Suppressor macrophage (primary cell): ENCODE measurements at regions not wholly inside any gene's neighbourhood (a gene's known extent, or its start where the extent isn't known, plus 50 kb on each side); places are given as distances from the start of the nearest gene placed in this dataset.

ENCODE experiments used
- DNase-seq, 4 experiments: peaks; one replicate each; pipeline ENCODE4 v3.0.0-alpha.2; 2020 to 2022

DNA sequence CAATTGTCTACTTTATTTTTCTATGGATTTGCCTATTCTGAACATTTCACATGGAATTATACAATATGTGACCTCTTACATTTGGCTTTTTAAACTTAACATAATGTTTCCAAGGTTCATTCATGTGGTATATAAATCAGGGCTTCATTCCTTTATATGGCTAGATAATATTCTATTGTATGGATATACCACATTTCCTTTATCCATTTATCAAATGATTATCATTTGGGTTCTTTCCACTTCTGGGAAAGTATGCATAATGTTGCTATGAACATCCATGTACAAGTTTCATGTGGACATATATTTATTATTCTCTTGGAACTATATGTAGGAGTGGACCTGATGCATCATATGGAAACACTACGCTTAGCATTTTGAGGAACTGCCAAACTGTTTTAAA, 99.7 kb upstream of the NCKAP5 start:
- DNase-seq: no peak

DNA sequence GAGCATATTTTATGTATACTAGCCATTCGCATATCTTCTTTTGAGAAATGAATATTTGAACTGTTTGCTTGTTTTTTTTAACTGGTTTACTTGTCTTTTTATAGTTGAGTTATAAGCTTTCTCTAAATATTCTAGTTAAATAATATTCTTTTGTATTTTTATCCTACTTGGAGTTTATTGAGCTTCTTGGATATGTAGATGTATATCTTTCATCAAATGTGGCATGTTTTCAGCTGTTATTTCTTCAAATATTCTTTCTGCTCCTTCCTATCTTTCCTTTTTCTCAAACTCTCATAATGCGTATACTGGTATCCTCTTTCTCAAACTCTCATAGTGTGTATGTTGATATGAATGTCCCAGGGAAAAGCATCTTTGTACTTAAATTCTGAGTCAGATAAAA, 100.3 kb upstream of the NCKAP5 start:
- no peak for DNase-seq

DNA sequence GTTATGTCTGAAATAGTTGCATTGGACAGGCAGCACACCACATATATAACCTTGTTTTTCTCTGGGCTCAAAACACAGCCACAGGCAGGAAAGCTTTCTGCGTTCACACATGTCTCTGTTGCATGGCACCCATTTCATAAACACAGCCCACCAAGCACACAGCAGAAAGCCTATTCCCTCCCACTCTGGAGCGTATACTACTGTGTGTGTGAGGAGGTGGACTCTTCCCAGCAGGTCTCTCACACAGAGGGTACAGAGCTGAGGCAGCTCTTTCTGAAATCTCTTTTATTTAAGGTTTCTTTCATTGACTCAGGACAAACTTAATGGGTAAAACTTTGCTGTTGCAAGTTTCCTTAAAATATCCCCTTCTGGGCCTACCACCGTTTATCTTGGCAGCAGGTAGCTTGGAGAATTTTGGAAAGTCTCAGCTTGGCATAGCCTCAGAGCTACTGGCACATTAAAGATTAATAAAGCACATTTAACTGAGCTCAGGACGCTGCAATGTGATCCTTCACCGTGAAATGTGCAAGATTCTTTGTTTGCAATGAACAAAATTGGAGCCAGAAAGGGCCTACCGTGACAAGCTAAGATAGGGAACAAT, 105.1 kb upstream of the NCKAP5 start:
- no peak for DNase-seq

DNA sequence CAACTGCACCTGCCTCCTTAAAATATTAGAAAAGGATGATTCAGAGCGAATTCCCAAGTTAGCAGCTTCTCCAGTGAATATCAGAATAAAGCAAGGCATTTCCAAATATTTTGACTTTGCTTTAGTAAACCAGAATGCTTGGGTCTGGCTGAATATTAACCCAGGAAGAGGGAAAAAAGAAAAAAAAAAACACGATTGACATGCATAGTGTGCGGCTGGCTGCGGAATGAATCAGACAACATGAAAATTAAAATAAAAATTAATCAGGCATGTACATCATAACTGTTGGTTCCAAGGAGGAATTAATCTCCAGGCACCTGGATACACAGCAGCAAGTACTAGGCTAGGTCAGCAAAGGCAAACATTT, 105.8 kb upstream of the NCKAP5 start:
- no peak for DNase-seq

DNA sequence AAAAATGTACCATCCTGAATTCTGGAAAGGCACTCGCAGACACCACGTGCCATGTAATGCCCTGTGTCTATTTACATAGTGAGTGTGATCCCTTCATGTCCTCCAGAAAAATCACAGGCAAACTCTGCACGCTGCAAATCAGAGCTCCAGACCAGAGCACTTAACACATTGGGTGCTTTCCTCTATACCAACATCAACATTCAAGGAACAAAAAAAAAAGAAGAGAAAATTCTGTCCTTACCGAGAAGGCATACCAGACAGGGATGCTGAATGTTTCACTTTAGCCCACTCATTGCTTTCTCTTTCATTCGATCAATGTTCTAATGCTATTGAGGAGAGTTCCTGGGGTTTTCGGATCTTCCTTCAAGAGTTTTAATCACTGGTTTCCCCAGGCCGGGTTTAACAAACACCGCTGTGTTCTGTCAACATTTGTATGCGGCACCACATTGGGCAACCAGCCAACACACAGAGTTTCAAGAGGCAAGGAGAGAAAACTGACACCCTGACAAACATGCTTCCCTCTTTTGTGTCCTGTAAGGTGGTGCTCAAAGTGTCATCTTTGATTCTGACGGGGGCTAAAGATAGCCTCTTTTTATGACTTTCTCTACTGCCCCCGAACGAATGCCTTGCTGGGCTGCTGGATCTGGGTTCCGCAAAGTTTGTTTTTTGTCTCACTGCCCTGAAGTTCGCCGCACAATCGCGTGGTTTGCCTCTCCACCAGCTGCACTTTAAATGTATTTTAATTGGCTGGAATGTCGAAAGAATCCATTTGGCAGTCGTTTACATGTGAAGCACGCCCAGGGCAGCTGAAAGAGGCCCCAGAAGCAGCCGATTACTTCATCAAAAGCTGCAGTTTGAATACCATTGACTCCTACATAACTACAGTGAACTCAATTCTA, 106.4 kb upstream of the NCKAP5 start:
- no peak for DNase-seq

DNA sequence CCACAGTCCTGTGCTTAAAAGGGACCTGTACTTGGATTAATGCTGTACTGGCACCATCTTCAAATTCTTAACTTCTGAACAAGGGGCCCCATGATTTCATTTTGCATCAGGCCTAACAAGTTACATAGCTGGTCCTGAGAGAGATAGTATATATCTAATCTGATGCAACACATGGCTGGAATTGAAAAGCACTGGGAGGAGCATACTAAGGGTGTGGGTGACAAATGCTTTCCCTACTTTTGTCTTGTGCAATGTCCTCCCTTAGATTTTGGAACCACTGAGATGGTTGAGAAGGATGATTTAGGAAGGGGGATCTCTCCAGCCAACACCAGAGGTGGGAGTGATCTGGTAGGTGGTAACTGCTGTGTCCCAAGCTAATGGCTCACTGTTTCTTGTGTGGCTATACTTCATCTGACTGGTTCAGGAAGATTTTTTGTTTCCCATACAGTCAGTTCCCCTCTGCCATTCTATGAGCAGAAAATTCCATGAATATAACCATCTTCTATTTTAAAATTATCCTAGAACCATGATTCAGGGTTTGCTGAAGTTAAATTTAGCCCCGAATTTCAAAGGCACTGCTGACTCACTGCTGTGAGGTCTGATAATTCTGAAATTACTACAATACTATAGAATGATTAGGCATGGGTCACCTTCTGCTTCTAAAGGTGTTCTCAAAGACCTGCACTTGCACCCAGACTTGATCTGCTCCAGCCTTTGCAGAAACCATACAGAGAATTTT, 108.3 kb upstream of the NCKAP5 start:
- no peak for DNase-seq

DNA sequence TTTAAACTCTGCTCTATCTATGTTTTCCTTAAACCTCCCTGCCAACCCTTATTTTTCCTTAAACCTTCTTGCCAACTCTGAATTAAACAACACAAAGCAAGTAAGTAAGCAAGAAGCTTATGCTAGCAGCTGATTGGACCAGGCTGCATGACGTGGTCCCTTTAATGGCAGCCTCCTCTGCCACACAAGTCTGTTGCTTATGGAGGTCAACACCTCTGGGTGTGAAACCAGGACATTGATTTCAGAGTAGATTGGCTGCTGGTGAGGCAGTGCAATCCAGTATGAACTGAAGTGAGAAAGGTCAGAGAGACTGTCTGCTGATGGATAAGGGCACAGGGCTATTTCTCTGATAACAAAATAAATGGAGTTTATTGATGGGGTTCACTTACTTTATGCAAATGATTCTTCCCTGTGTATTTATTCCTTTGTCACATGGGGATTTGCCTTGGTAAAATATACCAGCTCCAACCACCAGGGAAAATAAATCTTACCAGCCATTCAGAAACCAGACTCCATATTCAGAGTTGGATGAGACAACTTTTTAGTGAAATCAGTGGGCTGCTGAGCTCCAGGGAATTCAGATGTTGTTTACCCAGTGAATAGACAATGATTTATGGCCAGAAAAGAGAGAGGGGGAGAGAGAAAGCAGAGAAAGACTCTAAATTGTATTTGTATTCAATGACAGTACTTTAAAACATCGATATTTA, 112.2 kb upstream of the NCKAP5 start:
- no peak for DNase-seq

DNA sequence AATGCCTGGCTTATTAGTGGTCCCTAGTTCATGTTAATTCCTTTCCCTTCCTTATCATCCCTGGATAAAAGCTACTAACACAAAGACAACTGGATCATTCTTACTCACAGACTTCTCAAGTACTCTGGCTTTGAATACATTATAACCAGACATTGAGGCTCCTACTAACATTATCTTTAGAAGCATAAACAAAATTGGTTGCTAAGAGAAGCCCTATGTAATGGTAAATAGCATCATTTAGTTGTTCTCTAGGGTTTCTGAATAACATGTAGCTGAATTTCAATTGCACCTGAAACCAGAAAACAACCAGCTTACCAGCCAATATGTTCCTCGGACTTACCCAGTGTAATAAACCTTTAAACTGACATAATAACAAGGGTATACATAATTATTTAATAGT, 114.1 kb upstream of the NCKAP5 start:
- DNase-seq: no peak

DNA sequence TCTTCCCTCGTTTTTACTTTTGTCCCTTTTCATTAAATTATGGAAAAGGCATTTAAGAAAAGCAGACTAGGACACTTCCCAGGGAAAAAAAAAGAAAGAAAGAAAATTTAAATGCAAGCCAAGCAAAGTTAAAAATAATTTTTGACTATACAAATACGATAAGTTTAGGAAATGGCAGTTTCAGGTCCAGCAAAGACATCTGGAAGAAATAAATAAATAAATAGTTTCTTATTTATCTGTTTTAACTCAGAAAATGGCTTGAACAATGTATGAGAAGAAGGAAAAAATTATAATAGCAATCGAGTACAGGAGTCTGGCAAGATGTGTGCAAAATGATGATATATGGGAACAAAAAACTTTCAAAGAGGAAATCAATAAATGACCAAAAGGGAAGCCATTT, 114.6 kb upstream of the NCKAP5 start:
- no peak for DNase-seq

DNA sequence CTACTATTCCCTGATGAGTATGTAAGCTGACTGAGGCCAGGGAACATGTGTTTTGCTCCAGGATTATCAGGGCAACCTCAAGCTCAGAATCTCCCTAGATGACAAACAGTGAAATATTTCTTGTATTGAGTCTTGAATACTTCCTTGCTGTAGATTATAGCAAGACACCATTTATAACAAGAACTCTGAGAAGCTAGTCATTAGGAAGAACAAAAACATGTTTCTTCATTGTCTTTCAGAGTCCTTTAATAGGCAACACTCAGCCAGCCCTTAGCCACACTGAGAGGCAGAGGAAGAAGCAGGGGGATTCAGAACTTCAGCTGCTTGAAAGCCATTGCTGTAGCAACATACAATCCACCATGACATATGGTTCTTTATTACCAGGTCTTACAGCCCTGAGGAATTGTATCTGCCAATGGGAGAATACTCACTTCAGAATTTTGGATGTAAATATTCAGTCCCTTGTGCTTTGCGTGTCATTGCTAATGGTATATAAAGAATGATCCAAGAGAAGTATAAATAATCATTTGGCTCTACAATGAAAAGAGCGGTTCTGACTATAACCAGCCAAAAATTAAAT, 117.5 kb upstream of the NCKAP5 start:
- DNase-seq: no peak

DNA sequence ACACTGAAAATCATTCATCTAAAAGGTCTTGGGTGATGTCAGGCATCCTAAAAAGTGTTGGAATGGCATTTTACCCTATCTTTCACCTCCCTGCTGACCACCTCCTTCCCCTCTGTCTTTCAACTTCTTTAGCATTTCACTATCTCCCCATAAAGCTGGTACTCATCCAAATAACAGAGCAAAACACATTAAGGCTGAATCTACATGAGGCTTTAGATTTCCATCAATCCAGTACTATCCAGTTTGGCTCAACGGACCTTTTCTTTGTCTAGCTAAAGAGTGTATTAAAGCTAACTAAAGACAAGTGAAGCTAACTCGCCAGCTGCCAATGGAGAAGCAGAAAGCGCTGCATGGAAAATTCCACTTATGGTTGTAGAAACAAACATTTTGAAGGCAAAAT, 122.5 kb upstream of the NCKAP5 start:
- no peak for DNase-seq

DNA sequence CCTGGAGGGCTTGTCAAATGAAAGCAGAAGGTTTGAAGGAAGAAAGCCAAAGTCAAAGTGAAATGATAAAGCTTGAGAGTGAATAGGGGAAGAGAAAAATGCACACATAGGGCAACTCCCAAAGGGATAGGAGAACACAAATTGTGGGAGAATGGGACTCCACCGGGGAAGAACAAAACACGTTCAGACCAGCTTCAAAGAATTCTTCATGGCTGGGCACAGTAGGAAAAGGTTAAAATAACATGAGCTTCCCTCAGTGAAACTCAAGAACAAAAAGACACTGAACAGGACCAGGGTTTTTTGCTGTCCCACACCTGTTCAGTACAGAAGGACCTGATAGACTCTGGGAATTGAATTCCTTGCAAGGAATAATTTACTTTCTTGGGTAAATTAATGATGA, 123.1 kb upstream of the NCKAP5 start:
- no peak for DNase-seq

DNA sequence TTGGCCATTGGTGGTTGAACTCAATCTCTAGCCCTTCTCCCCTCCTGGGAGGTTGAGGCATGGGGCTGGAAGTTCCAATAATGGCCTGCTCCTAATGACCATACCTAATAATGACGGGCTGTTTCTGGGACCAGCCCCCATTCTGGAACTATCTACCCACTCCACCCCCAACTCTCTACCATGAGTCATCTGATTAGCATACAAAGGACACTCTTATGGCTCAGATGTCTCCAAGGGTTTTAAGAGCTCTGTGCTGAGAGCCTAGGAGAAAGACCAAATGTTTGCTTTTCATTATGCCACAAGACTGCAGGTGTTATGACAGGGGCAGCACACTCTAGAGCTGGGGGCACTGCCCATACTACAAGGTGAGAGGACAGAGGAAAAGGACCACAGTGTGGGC, 137.0 kb upstream of the NCKAP5 start:
- DNase-seq: no peak

DNA sequence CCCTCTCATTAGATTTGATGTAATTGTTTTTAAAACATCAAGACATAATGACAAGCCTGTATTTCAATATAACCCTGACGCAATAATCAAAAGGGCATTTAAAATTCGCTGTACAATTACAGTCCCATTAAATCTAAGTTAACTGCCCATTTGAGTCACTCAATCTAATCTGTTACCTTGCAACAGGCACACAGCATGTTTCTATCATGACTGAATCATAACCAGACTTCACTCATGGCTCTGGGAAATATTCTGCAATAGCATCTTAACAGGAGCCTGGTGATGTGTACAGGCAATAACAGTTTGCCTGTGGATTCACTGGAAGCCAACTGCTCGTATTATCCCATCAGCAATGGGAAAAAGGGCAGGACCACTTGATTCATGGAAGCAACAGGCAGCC, 142.3 kb upstream of the NCKAP5 start:
- DNase-seq: no peak

DNA sequence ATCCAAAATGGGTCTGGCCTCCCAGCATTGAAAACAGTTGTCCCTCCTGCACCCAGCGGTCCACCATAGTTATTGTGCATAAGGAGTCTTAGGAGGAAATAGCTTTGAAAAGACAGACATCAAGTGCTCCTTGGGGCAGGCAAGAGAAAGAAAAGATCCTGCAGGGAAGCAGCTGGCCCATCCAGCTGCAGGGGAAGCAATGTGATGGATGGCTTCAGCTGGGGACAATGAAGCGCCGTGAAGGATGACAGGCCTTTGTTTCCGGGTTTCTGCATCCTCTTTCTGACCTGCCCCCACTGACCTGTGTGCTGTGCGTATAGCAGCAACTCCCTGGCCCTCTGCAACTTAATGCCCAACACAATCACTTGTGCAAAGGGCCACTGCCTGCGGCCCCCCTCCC, 142.9 kb upstream of the NCKAP5 start:
- DNase-seq: no peak

DNA sequence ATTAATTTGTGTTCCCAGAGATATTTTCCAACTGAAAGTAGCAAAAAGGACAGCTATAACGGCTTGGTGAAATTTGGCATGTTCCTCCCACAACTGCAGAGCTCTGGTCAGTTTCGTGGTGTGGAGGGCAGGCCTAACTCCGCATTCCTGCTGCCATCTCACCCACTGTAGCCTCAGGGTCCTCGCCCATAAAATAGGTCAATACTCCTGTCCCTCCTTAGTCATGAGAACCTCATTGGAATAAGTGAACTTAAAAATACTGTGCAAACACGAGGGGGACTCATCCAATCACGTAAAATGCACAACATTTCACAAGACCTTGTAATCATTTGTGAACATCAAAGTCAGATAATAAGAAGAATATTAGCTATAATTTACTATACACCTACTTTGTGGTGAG, 143.5 kb upstream of the NCKAP5 start:
- DNase-seq: no peak

DNA sequence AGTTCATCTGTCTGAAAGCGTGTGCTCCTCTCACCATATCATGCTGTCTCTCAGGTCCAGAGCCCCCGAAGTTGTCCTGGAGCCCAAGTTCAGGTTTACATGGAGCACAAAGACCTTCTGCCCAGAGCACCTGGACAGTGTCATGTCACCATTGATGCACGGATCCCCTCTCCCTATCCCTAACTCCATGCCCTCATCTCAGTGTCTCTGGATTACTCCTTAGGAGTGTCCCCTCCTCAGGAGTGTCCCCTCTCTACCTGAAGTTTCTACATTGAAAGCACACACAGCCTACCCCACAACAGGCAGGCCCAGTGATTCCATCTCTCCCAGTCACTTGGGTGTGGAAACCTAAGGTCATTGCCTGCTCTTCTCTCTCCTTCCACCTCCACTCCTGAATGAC, 144.1 kb upstream of the NCKAP5 start:
- no peak for DNase-seq

DNA sequence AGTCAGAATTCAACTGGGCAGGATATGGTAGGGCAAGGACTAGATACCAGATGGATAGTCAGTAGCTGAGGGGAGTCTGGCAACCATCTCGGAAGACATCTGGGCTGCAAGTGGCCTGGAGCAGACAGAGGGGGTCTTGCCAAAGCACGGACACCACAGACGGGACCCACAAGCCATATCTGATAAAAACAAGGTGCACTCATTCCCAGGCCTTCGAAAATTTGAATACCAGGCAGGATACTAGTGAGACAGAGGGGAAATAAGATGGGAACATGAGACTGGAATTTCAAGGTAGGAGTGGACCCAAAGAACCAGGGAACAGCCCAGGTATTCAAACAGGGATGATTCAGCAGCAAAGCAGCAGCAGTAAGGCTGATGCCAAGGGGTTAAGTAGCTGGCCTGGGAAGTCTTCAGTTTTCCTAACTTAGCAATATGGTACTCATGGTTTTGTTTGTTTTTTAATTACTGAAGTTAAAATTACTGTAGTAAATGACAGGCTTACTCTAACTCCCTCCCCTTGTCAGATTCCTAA, 144.9 kb upstream of the NCKAP5 start:
- DNase-seq: no peak

DNA sequence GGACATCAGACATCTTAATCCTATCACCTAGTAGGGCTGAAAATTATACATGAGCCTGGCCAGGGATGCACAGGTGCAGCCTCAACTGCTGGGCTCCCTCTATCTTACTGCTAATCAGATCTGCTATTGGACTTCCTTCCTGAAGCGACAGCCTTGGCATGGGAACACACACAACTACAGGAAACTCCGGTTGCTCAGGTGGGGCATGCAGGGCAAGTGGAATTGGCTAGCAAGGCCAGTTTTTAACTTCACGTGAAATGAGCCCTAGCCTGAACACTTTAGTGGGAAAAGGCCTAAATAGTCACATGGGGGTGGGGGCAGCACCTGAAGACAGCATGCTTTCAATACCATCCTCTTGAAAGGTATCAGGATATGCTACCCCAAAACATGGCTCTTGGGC, 147.9 kb upstream of the NCKAP5 start:
- no peak for DNase-seq

DNA sequence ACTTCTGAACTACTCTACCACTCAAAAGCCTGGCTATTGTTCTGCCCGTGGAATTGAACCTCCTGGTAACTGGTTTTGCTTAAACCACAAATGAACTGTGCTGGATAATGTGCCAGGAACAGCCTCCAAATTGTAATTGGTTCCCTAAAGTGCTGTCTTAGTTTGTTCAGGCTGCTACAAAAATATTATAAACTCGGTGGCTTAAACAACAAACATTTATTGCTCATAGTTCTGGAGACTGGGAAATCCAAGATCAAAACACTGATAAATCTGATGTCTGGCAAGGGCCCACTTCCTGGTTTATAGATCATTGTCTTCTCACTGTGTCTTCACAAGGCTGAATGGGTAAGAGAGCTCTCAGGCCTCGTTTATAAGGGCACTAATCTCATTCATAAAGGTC, 149.2 kb upstream of the NCKAP5 start:
- DNase-seq: no peak

DNA sequence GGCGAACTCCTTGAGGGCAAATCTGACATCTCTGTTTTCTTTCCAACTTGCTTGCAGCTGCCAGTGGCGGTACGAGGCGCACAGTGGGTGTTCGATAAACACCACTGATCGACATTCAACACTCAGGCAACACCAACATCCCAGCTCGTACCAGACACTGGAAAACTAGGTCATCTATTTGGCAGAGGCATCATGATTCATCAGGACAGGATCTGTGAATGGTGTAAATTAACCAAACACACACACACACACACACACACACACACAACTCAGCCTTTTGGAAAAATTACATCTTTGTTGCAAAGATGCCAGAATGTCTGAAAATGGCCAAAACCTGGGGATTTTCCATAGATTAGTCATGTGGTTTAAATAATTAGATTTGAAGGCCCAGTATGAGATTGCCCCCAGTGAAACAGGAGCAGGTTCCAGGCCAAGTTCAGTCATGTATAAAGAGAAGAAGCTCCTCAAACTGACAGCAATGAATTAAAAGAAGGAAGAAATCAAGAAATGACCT, 150.5 kb upstream of the NCKAP5 start:
- no peak for DNase-seq

DNA sequence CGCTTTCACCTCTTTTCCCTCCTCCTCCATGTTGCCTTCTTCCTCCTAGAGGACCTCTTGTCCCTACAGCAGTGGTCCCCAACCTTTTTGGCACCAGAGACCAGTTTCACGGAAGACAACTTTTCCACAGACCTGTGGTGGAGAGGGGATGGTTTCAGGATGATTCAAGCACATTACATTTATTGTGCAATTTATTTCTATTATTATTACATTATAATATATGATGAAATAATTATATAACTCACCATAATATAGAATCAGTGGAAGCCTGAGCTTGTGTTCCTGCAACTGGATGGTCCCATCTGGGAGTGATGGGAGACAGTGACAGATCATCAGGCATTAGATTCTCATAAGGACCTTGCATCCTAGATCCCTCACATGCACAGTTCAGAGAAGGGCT, 152.2 kb upstream of the NCKAP5 start:
- DNase-seq: no peak
